HFFc6 (cell line): ENCODE measurements at regions not wholly inside any gene's neighbourhood (a gene's known extent, or its start where the extent isn't known, plus 50 kb on each side); places are given as distances from the start of the nearest gene placed in this dataset.

ENCODE experiments used
- DNase-seq: peaks from one replicate; pipeline ENCODE4 v3.0.0-alpha.2; 2018
- H3K27ac Mint-ChIP-seq: 2 replicates; pipeline ENCODE4 v1.8.0; 2020; ENCODE audit warnings: mild to moderate bottlenecking, mixed read lengths
- H3K27me3 Mint-ChIP-seq: 2 replicates; pipeline ENCODE4 v1.8.0; 2021; ENCODE audit warnings: mild to moderate bottlenecking, moderate library complexity, mixed read lengths; ENCODE audit not compliant: insufficient read depth
- H3K36me3 Mint-ChIP-seq: 2 replicates; pipeline ENCODE4 v1.8.0; 2021; ENCODE audit warnings: low read depth, mixed read lengths
- H3K4me1 Mint-ChIP-seq: 2 replicates; pipeline ENCODE4 v1.8.0; 2020; ENCODE audit warnings: low read depth, mixed read lengths
- H3K4me3 Mint-ChIP-seq: 2 replicates; pipeline ENCODE4 v1.8.0; 2020; ENCODE audit warnings: mild to moderate bottlenecking, moderate library complexity, mixed read lengths
- H3K9me3 Mint-ChIP-seq: 2 replicates; pipeline ENCODE4 v1.8.0; 2020; ENCODE audit warnings: mild to moderate bottlenecking, mixed read lengths
- TF ChIP-seq, protein P1 (sequence below): fragments of 200-600 bp; sonication (generic); IDR thresholded peaks from 2 replicates; pipeline ENCODE4 v1.5.0; 2021; ENCODE audit warnings: antibody characterized with exemption, mild to moderate bottlenecking

DNA sequence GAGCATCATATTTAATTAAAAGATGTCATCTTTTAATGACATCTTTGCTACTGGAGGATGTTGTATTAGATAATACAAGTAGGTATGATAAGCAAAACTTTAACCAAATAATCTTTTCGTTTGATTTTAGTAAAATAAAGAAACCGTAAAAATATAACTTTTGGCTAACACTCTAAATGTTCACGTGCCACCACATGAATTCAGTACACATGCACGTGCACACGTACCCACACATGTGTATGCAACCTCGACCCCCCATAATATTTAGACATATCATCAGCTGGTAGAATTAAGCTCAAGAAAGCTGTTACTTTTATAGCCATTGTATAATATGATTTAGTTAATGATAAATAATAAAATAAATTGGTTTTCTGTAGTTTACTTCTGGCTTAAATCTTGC, 566.6 kb upstream of the FBXO33 start:
- Mint-ChIP-seq H3K4me1 (no peaks in the 10 kb centered on the region), H3K9me3 (peaks cover 49% of the 10 kb centered on the region), H3K4me3 (no peak overlapping the region), H3K36me3 (no peaks in the 10 kb centered on the region), H3K27me3 (no peaks in the 10 kb centered on the region; the same call in 1 of the 2 replicates), H3K27ac (no peak overlapping the region)
- no peak for DNase-seq
- TF ChIP-seq, protein P1, sequence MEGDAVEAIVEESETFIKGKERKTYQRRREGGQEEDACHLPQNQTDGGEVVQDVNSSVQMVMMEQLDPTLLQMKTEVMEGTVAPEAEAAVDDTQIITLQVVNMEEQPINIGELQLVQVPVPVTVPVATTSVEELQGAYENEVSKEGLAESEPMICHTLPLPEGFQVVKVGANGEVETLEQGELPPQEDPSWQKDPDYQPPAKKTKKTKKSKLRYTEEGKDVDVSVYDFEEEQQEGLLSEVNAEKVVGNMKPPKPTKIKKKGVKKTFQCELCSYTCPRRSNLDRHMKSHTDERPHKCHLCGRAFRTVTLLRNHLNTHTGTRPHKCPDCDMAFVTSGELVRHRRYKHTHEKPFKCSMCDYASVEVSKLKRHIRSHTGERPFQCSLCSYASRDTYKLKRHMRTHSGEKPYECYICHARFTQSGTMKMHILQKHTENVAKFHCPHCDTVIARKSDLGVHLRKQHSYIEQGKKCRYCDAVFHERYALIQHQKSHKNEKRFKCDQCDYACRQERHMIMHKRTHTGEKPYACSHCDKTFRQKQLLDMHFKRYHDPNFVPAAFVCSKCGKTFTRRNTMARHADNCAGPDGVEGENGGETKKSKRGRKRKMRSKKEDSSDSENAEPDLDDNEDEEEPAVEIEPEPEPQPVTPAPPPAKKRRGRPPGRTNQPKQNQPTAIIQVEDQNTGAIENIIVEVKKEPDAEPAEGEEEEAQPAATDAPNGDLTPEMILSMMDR = no peak

DNA sequence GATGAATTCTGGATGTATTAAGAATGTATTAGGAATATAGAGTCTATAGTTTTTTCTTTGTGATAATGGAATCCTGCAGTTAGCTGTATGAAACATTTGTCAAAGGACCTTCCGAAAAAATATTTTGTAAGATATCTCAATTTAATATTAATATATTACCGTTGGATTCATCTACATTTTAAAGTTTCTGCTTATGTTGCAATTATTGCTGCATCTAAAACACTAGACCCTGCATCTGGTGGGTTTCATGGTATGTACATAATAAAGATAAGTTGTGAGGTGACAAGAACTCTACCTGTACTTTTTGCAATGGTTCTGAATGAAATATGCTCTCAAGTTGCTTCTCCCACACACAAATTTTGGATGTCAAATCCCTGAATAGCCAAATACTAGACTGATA, 565.9 kb upstream of the FBXO33 start:
- Mint-ChIP-seq H3K27ac (no peak overlapping the region), H3K9me3 (peaks cover 57% of the 10 kb centered on the region), H3K27me3 (no peaks in the 10 kb centered on the region; the same call in 1 of the 2 replicates), H3K4me3 (no peak overlapping the region), H3K36me3 (no peaks in the 10 kb centered on the region), H3K4me1 (no peaks in the 10 kb centered on the region)
- TF ChIP-seq, protein P1 = no peak
- no peak for DNase-seq

DNA sequence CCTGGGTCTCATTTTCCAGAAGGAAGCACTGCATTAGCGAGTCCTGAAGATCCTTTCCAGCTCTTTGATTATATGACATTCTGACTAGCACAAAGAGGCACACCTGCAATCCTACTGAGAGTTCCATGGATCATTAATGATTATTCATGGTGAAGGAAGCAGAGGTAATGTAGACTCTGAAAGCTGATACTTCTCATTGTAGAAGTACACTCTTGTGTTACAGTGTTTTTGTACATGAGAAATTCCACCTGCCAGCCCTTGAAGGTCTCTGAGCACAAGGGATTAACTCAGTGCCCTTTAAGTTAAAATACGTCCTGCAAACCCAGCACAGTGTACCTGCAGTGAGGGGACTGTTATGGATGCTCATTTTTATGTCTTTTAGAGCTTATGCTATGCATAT, 558.8 kb upstream of the FBXO33 start:
- H3K9me3 Mint-ChIP-seq = peaks cover 48% of the 10 kb centered on the region
- H3K4me1 Mint-ChIP-seq = no peaks in the 10 kb centered on the region
- TF ChIP-seq, protein P1 = no peak
- no peak overlapping the region for H3K27ac Mint-ChIP-seq
- H3K4me3 Mint-ChIP-seq = no peak overlapping the region
- no peak for DNase-seq
- H3K36me3 Mint-ChIP-seq = no peaks in the 10 kb centered on the region
- H3K27me3 Mint-ChIP-seq = no peaks in the 10 kb centered on the region; the same call in 1 of the 2 replicates

DNA sequence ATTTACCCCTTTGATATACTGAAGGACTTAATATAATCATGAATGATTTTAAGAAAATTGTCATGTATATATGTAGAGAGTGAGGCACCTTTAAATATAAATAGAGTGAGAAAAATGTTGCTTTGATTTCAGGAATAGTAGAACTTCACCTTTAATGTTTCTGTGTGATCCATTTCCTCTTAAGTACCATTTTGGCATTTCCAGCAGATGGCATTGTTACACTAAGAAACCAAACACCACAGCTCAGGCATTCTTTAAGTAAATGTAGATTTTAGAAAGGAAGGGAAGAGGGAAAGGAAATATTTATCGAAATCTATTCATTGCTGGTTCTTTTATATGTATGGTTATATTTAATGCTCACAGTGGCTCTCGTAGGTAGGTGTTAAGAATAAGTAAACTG, 556.7 kb upstream of the FBXO33 start:
- no peak for DNase-seq
- no peaks in the 10 kb centered on the region for H3K36me3 Mint-ChIP-seq
- H3K9me3 Mint-ChIP-seq = peaks cover 30% of the 10 kb centered on the region
- no peaks in the 10 kb centered on the region for H3K4me1 Mint-ChIP-seq
- no peaks in the 10 kb centered on the region; the same call in 1 of the 2 replicates for H3K27me3 Mint-ChIP-seq
- H3K27ac Mint-ChIP-seq = no peak overlapping the region
- no peak overlapping the region for H3K4me3 Mint-ChIP-seq
- TF ChIP-seq, protein P1 = peak; percentile 15; the same call in 1 of the 2 replicates

DNA sequence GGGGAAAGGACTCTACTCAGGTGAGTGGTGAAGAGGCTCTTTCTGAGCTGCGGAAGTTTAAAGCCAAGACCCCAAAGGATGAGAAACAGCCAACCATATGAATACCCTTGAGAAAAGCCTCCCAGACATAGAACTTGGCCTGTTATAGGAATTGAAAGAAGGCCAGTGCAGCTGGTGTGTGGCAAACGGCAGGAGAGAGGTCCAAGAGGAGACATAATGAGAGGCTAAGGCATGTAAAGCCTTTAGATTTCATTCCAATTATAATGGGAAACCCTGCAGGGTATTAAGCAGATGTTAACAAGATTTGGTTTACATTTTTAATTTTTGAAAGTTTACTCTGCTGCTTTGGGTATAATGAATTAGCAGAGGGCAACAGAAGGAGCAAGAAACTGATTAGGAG, 552.1 kb upstream of the FBXO33 start:
- no peak for DNase-seq
- Mint-ChIP-seq H3K4me1 (no peaks in the 10 kb centered on the region), H3K9me3 (peaks cover 11% of the 10 kb centered on the region), H3K27me3 (no peaks in the 10 kb centered on the region), H3K4me3 (no peak overlapping the region), H3K36me3 (no peaks in the 10 kb centered on the region), H3K27ac (no peak overlapping the region)
- TF ChIP-seq, protein P1 = no peak

DNA sequence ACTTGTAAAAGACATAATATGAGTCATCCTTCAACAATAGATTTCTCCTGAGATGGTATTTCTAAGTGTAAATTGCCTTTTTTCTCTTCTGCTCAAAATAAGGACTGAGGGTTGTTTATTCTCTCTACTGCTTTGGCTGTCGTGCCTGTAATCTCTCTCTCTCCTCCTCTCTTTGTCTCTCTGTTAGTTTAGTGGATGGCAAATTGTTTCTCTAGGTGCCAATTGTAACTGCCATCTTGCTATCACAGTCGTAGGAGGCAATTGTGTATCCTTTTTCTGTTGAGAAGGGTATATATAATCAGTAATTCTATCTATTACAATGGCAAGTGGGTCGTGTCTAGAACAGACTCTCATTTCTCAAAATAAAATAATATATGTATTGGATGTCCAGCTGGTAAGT, 545.0 kb upstream of the FBXO33 start:
- H3K36me3 Mint-ChIP-seq = no peaks in the 10 kb centered on the region
- peaks cover 26% of the 10 kb centered on the region for H3K9me3 Mint-ChIP-seq
- H3K27ac Mint-ChIP-seq = no peak overlapping the region
- H3K27me3 Mint-ChIP-seq = no peaks in the 10 kb centered on the region; the same call in 1 of the 2 replicates
- TF ChIP-seq, protein P1 = no peak
- H3K4me1 Mint-ChIP-seq = no peaks in the 10 kb centered on the region
- no peak overlapping the region for H3K4me3 Mint-ChIP-seq
- DNase-seq = no peak
